Ishikawa (cell line): ENCODE measurements at regions not wholly inside any gene's neighbourhood (a gene's known extent, or its start where the extent isn't known, plus 50 kb on each side); places are given as distances from the start of the nearest gene placed in this dataset.

Source experiments
- CEBPB ChIP-seq: IDR thresholded peaks from 2 replicates; pipeline ENCODE4 v1.6.1; 2012
- CREB1 ChIP-seq: IDR thresholded peaks from 2 replicates; pipeline ENCODE4 v1.6.1; 2012; ENCODE audit warnings: low read depth
- EGR1 ChIP-seq: IDR thresholded peaks from 2 replicates; pipeline ENCODE4 v1.6.1; 2012
- EP300 ChIP-seq: IDR thresholded peaks from 2 replicates; pipeline ENCODE4 v1.6.1; 2012; ENCODE audit warnings: borderline replicate concordance
- NFIC ChIP-seq: IDR thresholded peaks from 2 replicates; pipeline ENCODE4 v1.6.1; 2012
- RAD21 ChIP-seq: IDR thresholded peaks from 2 replicates; pipeline ENCODE4 v1.6.1; 2012; ENCODE audit warnings: low read depth
- TAF1 ChIP-seq: IDR thresholded peaks from 2 replicates; pipeline ENCODE4 v1.6.1; 2012; ENCODE audit warnings: low read depth, mild to moderate bottlenecking
- TCF12 ChIP-seq: IDR thresholded peaks from 2 replicates; pipeline ENCODE4 v1.6.1; 2012; ENCODE audit warnings: low read depth
- TEAD4 ChIP-seq: IDR thresholded peaks from 2 replicates; pipeline ENCODE4 v1.6.1; 2012
- YY1 ChIP-seq: IDR thresholded peaks from 2 replicates; pipeline ENCODE4 v1.6.1; 2012; ENCODE audit warnings: low read depth
- ZBTB7A ChIP-seq: IDR thresholded peaks from 2 replicates; pipeline ENCODE4 v1.6.1; 2012; ENCODE audit warnings: low read depth
- TF ChIP-seq, protein P1 (sequence below): IDR thresholded peaks from 2 replicates; pipeline ENCODE4 v1.6.1; 2012; ENCODE audit warnings: low read depth, mild to moderate bottlenecking
- TF ChIP-seq, protein P2 (sequence below): IDR thresholded peaks from 2 replicates; pipeline ENCODE4 v1.6.1; 2012
- TF ChIP-seq, protein P3 (sequence below): IDR thresholded peaks from 2 replicates; pipeline ENCODE4 v1.6.1; 2012

DNA sequence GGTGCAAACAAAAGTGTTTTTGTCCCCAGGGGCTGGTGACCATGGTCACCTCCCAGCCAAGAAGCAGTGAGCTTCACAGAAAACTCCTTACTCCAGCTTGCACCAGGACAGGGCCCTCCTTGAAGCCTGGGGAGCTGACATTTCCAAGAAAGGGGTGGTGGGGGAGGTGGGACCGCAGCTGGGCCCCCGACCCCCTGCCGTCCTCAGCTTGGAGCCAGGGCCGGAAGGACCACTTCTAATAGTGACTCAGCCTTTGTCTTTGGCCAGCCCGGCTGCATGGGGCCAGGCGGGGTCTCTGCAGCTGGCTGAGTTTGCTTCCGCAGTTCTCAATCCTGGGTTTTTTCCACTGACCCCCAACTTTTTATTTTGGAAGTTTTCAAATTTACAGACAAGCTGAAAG lies 136.5 kb upstream of the POU3F1 start:
- TF ChIP-seq, protein P1, sequence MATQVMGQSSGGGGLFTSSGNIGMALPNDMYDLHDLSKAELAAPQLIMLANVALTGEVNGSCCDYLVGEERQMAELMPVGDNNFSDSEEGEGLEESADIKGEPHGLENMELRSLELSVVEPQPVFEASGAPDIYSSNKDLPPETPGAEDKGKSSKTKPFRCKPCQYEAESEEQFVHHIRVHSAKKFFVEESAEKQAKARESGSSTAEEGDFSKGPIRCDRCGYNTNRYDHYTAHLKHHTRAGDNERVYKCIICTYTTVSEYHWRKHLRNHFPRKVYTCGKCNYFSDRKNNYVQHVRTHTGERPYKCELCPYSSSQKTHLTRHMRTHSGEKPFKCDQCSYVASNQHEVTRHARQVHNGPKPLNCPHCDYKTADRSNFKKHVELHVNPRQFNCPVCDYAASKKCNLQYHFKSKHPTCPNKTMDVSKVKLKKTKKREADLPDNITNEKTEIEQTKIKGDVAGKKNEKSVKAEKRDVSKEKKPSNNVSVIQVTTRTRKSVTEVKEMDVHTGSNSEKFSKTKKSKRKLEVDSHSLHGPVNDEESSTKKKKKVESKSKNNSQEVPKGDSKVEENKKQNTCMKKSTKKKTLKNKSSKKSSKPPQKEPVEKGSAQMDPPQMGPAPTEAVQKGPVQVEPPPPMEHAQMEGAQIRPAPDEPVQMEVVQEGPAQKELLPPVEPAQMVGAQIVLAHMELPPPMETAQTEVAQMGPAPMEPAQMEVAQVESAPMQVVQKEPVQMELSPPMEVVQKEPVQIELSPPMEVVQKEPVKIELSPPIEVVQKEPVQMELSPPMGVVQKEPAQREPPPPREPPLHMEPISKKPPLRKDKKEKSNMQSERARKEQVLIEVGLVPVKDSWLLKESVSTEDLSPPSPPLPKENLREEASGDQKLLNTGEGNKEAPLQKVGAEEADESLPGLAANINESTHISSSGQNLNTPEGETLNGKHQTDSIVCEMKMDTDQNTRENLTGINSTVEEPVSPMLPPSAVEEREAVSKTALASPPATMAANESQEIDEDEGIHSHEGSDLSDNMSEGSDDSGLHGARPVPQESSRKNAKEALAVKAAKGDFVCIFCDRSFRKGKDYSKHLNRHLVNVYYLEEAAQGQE = no peak
- no peak for TF ChIP-seq TAF1
- TF ChIP-seq, protein P2, sequence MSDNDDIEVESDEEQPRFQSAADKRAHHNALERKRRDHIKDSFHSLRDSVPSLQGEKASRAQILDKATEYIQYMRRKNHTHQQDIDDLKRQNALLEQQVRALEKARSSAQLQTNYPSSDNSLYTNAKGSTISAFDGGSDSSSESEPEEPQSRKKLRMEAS = no peak
- no peak for TF ChIP-seq TCF12
- no peak for TF ChIP-seq YY1
- no peak for TF ChIP-seq CREB1
- TF ChIP-seq TEAD4 = no peak
- no peak for TF ChIP-seq RAD21
- no peak for TF ChIP-seq EGR1
- TF ChIP-seq EP300 = no peak
- no peak for TF ChIP-seq CEBPB
- no peak for TF ChIP-seq NFIC
- TF ChIP-seq, protein P3, sequence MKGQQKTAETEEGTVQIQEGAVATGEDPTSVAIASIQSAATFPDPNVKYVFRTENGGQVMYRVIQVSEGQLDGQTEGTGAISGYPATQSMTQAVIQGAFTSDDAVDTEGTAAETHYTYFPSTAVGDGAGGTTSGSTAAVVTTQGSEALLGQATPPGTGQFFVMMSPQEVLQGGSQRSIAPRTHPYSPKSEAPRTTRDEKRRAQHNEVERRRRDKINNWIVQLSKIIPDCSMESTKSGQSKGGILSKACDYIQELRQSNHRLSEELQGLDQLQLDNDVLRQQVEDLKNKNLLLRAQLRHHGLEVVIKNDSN = no peak
- TF ChIP-seq ZBTB7A = no peak
